GM21390 (cell line): ENCODE measurements at regions not wholly inside any gene's neighbourhood (a gene's known extent, or its start where the extent isn't known, plus 50 kb on each side); places are given as distances from the start of the nearest gene placed in this dataset.
"Not testable (repeated sequence)": the region's sequence is repeated elsewhere in the genome, so short reads cannot be mapped to it uniquely, and the experiment has no call there.

Source experiments
- ATAC-seq: cut with Tn5 transposase; IDR thresholded peaks from one replicate; pipeline ENCODE4 v1.9.1; 2021; ENCODE audit not compliant: unreplicated experiment

DNA sequence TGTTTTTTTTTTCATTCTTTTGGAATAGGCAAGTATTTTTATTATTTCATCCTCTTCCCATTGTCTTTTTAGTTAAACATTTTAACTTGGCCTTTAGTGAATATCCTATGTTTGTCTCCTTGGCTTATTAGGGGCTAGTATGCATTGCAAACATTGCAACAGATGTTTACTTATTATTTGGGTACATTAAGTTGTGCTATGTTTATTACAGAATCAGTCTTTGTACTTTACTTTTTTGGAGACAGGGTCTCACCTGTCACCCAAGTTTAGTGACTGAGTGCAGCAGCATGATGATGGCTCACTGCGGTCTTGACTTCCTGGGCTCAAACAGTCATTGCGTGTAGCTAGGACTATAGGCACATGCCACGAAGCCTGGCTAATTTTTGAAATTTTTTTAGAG lies 51.1 kb upstream of the NUDT6 start:
- no peak for ATAC-seq

- no peak for ATAC-seq
Observed at GRCh38 chr4:122976111-122976510, 53.7 kb upstream of the NUDT6 start.

- ATAC-seq = no peak
Observed at GRCh38 chr4:122977103-122977502, 54.7 kb upstream of the NUDT6 start.

- ATAC-seq = no peak
Observed at GRCh38 chr4:122978109-122978508, 55.7 kb upstream of the NUDT6 start.

GRCh38 chr4:122978789-122979188 lies 56.4 kb upstream of the NUDT6 start:
- no peak for ATAC-seq

DNA sequence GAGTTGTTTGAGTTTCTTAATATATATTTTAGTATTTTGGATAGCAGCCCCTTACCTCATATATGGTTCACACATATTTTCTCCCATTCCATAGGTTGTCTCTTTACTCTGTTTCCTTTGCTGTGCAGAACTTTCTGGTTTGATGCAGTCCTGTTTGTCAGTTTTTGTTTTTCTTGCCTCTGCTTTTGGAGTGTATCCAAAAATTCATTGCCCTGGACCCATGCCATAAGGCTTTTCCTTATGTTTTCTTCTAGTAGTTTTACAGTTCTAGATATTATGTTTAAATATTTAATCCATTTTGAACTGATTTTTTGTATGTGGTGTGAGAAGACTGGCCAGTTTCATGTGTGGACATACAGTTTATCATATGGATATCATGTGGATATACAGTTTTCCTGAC lies 58.5 kb upstream of the NUDT6 start:
- no peak for ATAC-seq

DNA sequence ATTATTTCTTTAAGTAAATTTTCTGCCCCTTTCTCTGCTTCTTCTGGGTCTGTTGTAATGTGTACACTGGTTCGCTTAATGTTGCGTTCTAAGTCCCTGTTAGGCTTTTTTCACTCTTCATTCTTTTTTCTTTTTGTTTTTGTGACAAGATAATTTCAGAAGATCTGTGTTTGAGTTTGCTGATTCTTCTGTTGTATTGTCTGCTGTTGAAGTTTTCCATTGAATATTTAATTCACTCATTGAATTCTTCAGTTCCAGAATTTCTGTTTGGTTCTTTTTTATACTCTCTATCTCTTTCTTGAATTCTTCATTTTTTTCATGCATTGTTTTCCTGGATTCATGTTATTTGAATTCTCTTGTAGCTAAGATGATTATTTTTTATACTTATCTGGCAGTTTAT lies 66.3 kb upstream of the NUDT6 start:
- no peak for ATAC-seq

DNA sequence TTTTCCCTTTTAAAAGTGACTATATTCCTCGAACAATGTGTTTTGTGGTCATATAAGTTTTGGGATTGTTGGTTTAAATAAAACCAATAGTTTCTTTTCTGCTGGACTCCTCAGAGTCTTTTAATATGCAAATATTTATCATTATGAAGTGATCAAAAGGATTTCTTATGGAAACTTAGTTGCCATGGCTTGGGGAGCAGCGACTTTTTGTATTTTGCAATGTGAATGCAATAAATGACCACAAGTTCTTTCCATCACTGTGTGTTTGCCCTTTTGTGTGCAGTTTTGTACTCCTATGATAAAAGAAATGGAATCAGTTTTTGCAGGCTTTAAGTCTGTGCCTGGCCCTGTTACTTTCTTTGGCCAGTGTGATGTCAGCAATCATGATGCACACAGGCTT lies 68.5 kb upstream of the NUDT6 start:
- ATAC-seq = no peak

DNA sequence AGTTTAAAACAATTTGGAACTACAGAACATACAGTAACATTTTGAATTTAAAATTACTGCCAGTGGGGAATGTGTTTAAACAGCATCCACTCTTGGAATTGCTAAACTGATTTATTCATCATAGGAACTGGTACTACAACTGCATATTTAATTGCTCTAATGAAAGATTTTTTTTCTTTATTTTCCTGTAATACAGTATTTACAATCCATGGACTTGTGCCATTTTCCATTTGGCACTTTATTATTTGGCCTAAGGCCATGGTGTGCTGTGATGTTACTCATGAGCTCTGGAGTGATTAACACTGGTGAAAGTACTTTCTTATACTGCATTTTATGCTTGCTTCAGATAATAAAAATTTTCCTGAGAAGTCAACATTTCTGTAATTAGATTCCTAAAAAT lies 69.7 kb upstream of the NUDT6 start:
- ATAC-seq = no peak

- ATAC-seq = no peak
Observed at GRCh38 chr4:122992641-122993040, 70.2 kb upstream of the NUDT6 start.

DNA sequence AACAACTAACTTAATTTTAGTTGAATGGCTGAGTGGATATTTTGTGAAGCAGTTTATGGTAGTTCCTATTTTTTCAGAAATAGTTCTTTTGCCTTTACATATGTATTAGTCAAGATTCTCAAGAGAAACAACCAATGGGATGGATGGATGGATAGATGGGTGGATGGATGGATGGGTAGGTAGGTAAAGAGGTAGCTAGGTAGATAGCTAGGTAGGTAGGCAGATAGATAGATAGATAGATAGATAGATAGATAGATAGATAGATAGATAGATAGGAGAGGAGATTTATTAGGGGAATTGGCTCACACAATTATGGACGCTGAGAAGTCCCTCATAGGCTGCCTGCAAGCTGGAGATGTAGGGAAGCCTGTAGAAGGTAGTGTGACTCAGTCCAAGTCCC lies 74.0 kb upstream of the NUDT6 start:
- no peak for ATAC-seq

- peak; percentile 71 for ATAC-seq
Observed at GRCh38 chr4:122997463-122998101, 75.2 kb upstream of the NUDT6 start.

- ATAC-seq = not testable (repeated sequence)
Observed at GRCh38 chr4:123004079-123004478, 81.7 kb upstream of the NUDT6 start.

GRCh38 chr4:123005126-123005525 lies 82.7 kb upstream of the NUDT6 start:
- not testable (repeated sequence) for ATAC-seq

DNA sequence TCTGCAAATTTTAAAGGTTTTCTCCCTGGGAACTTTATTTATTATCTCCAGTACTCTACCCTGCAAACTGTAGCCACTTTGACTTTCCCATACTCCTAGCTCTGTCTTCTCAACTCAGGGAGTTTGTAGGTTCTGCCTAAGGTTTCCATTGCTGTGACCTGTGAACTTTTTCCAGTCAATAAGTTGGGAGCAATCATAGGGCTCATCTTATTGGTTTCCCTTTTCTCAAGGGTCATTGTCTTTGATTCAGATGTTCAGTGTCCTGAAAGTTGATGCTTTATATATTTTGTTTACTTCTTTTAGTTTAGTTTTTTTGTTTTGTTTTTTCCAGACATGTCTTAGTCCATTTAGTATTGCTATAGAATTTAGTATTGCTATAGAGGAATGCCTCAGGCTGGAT lies 85.3 kb upstream of the NUDT6 start:
- ATAC-seq = no peak

GRCh38 chr4:123012416-123012815 lies 90.0 kb upstream of the NUDT6 start:
- ATAC-seq = not testable (repeated sequence)

- no peak for ATAC-seq
Observed at GRCh38 chr4:123014038-123014437, 91.6 kb upstream of the NUDT6 start.

- no peak for ATAC-seq
Observed at GRCh38 chr4:123017078-123017477, 94.7 kb upstream of the NUDT6 start.

- ATAC-seq = no peak
Observed at GRCh38 chr4:123017636-123018395, 95.4 kb upstream of the NUDT6 start.

DNA sequence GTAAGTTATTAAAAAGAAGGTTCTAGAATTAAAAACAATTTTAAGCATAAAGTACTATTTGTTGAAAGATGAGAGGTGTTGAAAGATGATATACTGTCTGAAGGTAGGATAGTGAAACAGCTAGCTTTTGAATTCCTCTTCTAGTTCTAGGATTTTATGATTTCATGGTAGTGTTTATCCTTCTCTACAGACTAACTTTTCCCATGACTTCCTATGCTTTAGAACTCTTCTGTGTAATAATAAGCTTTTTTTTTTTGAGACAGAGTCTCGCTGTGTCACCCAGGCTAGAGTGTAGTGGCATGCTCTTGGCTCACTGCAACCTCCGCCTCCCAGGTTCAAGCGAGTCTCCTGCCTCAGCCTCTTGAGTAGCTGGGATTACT lies 96.0 kb upstream of the NUDT6 start:
- no peak for ATAC-seq

GRCh38 chr4:123020285-123020684 lies 97.9 kb upstream of the NUDT6 start:
- no peak for ATAC-seq

DNA sequence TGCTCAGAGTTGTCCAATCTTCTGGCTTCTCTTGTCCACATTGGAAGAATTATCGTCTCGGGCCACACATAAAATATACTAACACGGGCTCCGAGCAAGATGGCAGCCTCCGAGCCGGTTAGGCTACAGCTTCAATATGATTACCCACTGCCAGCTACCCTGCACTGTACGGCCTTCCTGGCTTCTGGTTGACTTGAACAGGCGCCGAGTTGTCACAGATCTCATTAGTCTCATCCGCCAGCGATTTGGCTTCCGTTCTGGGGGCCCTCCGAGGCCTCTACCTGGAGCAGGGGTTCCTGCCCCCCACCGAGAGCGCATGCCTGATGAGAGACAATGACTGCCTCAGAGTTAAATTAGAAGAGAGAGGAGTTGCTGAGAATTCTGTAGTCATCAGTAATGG lies 101.2 kb upstream of the NUDT6 start:
- ATAC-seq = no peak

GRCh38 chr4:123024710-123025109 lies 102.3 kb upstream of the NUDT6 start:
- no peak for ATAC-seq
